ENCODE measurements at regions not wholly inside any gene's neighbourhood (a gene's known extent, or its start where the extent isn't known, plus 50 kb on each side); places are given as distances from the start of the nearest gene placed in this dataset.
"Not testable (repeated sequence)": the region's sequence is repeated elsewhere in the genome, so short reads cannot be mapped to it uniquely, and the experiment has no call there.

GRCh38 chr6:9830808-9831207 is 584.1 kb downstream of the TFAP2A start:
- no peak for DNase-seq (ENCODE audit: low read depth)

GRCh38 chr6:9825526-9825925 is 589.3 kb downstream of the TFAP2A start:
- DNase-seq (ENCODE audit: low read depth) = no peak

- DNase-seq (ENCODE audit: low read depth) = not testable (repeated sequence)
These were observed 604.1 kb downstream of the TFAP2A start for GRCh38 chr6:9810727-9811126.

- no peak for DNase-seq (ENCODE audit: low read depth)
These were observed 604.6 kb downstream of the TFAP2A start for GRCh38 chr6:9810286-9810685.

- no peak for DNase-seq (ENCODE audit: low read depth)
These were observed 608.7 kb downstream of the TFAP2A start for GRCh38 chr6:9806195-9806594.

GRCh38 chr6:9801249-9801754 is 613.6 kb downstream of the TFAP2A start:
- no peak for DNase-seq (ENCODE audit: low read depth)

DNA sequence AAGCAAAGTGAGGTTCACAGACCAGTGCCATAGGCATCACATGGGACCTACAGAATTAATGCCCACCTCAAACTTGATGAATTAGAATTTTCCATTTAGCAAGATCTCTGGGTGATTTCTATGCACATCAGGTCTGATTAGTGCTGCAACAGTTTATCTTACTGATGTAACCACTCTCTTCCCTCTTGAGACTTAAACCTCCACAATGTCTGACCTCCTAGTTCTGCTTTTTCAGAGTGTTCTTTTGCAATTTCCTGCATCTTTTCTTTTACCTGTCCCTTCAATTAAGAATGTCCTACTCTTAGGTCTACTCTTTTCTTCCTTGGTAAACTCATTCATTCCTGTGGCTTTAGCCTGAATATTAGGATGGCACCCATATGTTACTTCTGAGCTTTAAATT is 615.3 kb downstream of the TFAP2A start:
- no peak for DNase-seq (ENCODE audit: low read depth)

- DNase-seq (ENCODE audit: low read depth) = no peak
These were observed 618.0 kb downstream of the TFAP2A start for GRCh38 chr6:9796827-9797226.

DNA sequence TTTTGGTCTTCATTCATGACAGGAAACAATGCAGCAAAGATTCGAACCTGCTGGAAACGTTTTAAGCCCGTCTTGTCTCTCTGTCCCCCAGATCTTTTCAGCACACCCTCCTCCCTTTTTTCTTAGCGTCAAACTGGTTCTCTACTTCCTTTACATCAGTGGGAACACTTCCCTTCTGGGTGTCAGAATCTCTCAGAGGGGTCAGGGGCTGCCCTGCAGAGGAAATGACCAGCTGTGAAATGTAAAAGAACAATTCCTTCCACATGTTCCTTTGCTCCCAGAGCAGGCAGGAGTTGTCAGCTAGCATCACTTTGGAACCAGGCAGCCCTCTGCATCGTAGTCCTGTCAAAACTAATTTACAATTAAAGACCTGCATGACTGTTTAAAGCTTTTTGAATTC is 619.0 kb downstream of the TFAP2A start:
- no peak for DNase-seq (ENCODE audit: low read depth)

DNA sequence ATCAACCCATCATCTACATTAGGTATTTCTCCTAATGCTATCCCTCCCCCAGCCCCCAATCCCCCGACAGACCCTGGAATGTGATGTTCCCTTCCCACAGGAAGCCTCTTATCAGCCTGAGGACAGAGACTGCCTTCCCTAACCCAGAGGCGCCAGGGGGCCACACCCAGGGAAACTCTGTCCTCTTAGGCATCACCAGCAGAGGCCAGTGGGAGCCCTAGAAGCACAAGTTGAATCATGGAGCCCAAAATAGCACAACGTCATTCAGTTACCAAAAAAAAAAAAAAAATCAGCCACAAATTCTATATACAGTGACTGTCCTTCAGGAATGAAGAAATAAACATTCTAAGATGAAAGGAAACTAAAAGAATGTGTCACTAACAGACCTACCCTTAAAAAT is 625.7 kb downstream of the TFAP2A start:
- DNase-seq (ENCODE audit: low read depth) = no peak

GRCh38 chr6:9784786-9785185 is 630.1 kb downstream of the TFAP2A start:
- DNase-seq (ENCODE audit: low read depth) = no peak

GRCh38 chr6:9783567-9783966 is 631.3 kb downstream of the TFAP2A start:
- no peak for DNase-seq (ENCODE audit: low read depth)

DNA sequence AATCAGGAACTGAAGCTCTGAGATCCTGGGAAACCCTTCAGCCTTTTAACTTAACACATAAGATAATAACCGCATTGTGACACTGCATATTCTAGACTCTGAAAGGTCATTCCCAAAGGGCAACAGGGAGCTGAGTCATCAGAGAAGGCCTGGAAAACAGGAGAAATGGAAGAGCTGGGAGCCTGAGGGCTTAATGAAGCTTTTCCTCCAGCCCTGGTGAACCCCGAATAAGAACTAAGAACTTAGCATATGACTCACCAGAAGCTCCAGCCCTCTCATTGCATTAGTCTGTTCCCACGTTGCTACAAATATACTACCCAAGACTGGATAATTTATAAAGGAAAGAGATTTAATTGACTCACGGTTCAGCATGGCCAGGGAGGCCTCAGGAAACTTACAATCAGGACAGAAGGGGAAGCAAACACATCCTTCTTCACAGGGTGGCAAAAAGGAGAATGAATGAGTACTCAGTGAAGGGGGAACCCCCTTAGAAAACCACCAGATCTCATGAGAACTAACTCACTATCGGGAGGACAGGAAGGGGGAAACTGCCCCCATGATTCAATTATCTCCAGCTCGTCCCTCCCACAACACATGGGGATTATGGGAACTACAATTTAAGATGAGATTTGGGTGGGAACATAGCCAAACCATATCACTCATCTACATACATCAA is 648.5 kb downstream of the TFAP2A start:
- peak; percentile 33 for DNase-seq (ENCODE audit: low read depth)

GRCh38 chr6:9761220-9761619 is 653.7 kb downstream of the TFAP2A start:
- DNase-seq (ENCODE audit: low read depth) = no peak

GRCh38 chr6:9754515-9754914 is 660.4 kb downstream of the TFAP2A start:
- DNase-seq (ENCODE audit: low read depth) = no peak

- DNase-seq (ENCODE audit: low read depth) = no peak
These were observed 668.9 kb downstream of the TFAP2A start for GRCh38 chr6:9745966-9746365.

GRCh38 chr6:9745476-9745875 is 669.4 kb downstream of the TFAP2A start:
- no peak for DNase-seq (ENCODE audit: low read depth)

GRCh38 chr6:9744119-9744518 is 670.8 kb downstream of the TFAP2A start:
- no peak for DNase-seq (ENCODE audit: low read depth)

DNA sequence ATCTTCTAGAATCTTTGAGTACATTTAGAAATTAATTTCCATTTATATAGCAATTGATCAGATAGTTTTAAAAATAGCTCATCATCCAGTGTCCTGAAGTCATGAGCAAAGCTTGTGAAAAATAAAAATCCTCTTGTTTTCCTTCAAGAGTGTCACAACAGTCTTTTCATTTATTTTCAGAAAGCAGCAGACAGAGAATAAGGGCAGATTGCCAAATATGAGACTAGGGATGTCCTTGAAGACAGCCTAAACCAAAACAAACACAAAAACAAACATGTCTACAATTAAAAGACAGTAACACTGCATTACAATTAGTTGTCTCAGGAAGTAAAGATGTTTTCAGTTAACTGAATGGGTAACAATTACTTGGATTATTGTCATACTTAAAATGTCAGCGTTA is 682.8 kb downstream of the TFAP2A start:
- no peak for DNase-seq (ENCODE audit: low read depth)

DNA sequence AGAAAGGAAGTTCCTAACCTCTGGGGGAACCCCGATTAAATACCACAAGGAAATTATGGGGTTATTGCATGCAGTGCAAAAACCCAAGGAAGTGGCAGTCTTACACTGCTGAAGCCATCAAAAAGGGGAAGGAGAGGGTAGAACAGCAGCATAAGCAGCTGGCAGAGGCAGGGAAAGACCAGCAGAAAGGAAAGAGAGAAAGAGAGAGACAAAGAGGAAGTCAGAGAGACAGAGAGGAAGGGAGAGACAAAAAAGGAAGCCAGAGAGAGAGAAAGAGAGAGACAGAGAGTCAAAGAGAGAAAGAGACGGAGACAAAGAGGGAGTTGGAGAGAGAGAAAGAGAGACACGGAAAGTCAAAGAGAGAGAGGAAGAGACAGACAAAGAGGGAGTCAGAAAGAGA is 689.1 kb downstream of the TFAP2A start:
- DNase-seq (ENCODE audit: low read depth) = not testable (repeated sequence)

GRCh38 chr6:9717568-9717967 is 697.3 kb downstream of the TFAP2A start:
- no peak for DNase-seq (ENCODE audit: low read depth)

- no peak for DNase-seq (ENCODE audit: low read depth)
These were observed 703.5 kb downstream of the TFAP2A start for GRCh38 chr6:9711365-9711764.

GRCh38 chr6:9710574-9710973 is 704.3 kb downstream of the TFAP2A start:
- DNase-seq (ENCODE audit: low read depth) = no peak

GRCh38 chr6:9708600-9708999 is 706.3 kb downstream of the TFAP2A start:
- DNase-seq (ENCODE audit: low read depth) = no peak
